Endothelial cell (in vitro differentiated cells): ENCODE measurements at regions not wholly inside any gene's neighbourhood (a gene's known extent, or its start where the extent isn't known, plus 50 kb on each side); places are given as distances from the start of the nearest gene placed in this dataset.

ENCODE experiments used
- DNase-seq: peaks from one replicate; pipeline ENCODE4 v3.0.0; 2021; ENCODE audit warnings: low spot score
- H3K27ac Mint-ChIP-seq: one replicate; pipeline ENCODE4 v1.8.0; 2021; ENCODE audit warnings: mixed read lengths, inconsistent platforms; ENCODE audit not compliant: unreplicated experiment
- H3K27me3 Mint-ChIP-seq: one replicate; pipeline ENCODE4 v1.8.0; 2021; ENCODE audit warnings: mild to moderate bottlenecking, moderate library complexity, mixed read lengths, inconsistent platforms; ENCODE audit not compliant: unreplicated experiment
- H3K36me3 Mint-ChIP-seq: one replicate; pipeline ENCODE4 v1.8.0; 2021; ENCODE audit warnings: mild to moderate bottlenecking, low read depth, mixed read lengths, inconsistent platforms; ENCODE audit not compliant: unreplicated experiment
- H3K4me1 Mint-ChIP-seq: one replicate; pipeline ENCODE4 v1.8.0; 2021; ENCODE audit warnings: mild to moderate bottlenecking, mixed read lengths, inconsistent platforms; ENCODE audit not compliant: unreplicated experiment
- H3K4me3 Mint-ChIP-seq: one replicate; pipeline ENCODE4 v1.8.0; 2021; ENCODE audit warnings: mild to moderate bottlenecking, mixed read lengths, inconsistent platforms; ENCODE audit not compliant: unreplicated experiment
- H3K9me3 Mint-ChIP-seq: one replicate; pipeline ENCODE4 v1.8.0; 2021; ENCODE audit warnings: mixed read lengths, inconsistent platforms; ENCODE audit not compliant: unreplicated experiment
- TF ChIP-seq, protein P1 (sequence below): fragments of 200-600 bp; sonication (generic); IDR thresholded peaks from one replicate; pipeline ENCODE4 v1.5.0; 2021; ENCODE audit warnings: antibody characterized with exemption; ENCODE audit not compliant: unreplicated experiment

DNA sequence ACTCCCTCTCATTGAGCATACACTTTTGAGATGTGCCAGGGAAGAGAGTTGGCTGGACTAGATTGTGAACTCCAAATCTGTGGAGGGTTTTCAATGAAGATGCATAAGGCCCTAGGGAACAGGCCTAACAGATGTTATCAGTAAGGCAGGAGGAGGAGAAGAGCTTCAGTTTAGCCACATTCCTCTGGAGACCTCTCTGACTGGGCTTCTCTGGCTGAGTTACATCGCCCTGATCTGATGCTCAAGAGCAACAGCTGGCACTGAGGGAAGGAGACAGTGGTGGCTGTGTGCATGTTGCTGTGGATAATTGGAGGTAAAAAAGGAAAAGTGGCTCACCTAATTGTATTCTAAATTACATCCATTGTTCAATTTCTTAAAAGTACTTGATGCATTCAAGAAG is 206.4 kb upstream of the CFAP20DC start:
- no peaks in the 10 kb centered on the region for H3K27me3 Mint-ChIP-seq
- no peaks in the 10 kb centered on the region for H3K9me3 Mint-ChIP-seq
- H3K4me1 Mint-ChIP-seq, result no peaks in the 10 kb centered on the region
- DNase-seq, result no peak
- H3K36me3 Mint-ChIP-seq, result no peaks in the 10 kb centered on the region
- TF ChIP-seq, protein P1, sequence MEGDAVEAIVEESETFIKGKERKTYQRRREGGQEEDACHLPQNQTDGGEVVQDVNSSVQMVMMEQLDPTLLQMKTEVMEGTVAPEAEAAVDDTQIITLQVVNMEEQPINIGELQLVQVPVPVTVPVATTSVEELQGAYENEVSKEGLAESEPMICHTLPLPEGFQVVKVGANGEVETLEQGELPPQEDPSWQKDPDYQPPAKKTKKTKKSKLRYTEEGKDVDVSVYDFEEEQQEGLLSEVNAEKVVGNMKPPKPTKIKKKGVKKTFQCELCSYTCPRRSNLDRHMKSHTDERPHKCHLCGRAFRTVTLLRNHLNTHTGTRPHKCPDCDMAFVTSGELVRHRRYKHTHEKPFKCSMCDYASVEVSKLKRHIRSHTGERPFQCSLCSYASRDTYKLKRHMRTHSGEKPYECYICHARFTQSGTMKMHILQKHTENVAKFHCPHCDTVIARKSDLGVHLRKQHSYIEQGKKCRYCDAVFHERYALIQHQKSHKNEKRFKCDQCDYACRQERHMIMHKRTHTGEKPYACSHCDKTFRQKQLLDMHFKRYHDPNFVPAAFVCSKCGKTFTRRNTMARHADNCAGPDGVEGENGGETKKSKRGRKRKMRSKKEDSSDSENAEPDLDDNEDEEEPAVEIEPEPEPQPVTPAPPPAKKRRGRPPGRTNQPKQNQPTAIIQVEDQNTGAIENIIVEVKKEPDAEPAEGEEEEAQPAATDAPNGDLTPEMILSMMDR, result no peak
- no peak overlapping the region for H3K4me3 Mint-ChIP-seq
- no peak overlapping the region for H3K27ac Mint-ChIP-seq

GRCh38 chr3:59254976-59255375 is 205.2 kb upstream of the CFAP20DC start:
- H3K27me3 Mint-ChIP-seq, result no peaks in the 10 kb centered on the region
- no peak overlapping the region for H3K4me3 Mint-ChIP-seq
- no peak overlapping the region for H3K27ac Mint-ChIP-seq
- DNase-seq, result no peak
- H3K9me3 Mint-ChIP-seq, result no peaks in the 10 kb centered on the region
- no peaks in the 10 kb centered on the region for H3K4me1 Mint-ChIP-seq
- TF ChIP-seq, protein P1, result no peak
- no peaks in the 10 kb centered on the region for H3K36me3 Mint-ChIP-seq

- Mint-ChIP-seq H3K36me3 (no peaks in the 10 kb centered on the region), H3K4me3 (no peak overlapping the region), H3K27me3 (no peaks in the 10 kb centered on the region), H3K9me3 (no peaks in the 10 kb centered on the region), H3K27ac (no peak overlapping the region), H3K4me1 (no peaks in the 10 kb centered on the region)
- DNase-seq, result no peak
- TF ChIP-seq, protein P1, result no peak
Observed at GRCh38 chr3:59254433-59254832, 204.6 kb upstream of the CFAP20DC start.

DNA sequence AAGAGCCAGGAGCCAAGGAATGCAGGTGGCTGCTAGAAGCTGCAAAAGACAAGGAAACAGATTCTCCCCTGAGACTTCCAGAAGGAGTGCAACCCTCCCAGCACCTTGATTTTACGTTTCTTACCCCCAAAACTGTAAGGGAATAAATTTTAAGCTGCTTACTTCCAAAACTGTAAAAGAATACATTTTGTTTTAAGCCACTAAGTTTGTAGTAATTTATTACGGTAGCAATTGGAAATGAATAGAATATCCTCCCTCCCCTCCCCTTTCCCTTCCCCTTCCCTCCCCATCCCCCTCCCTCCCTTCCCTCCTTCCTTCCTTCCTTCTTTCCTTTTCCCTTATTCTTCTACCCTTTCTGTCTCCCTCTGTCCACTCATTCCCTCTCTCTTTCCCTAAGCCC is 203.7 kb upstream of the CFAP20DC start:
- Mint-ChIP-seq H3K36me3 (no peaks in the 10 kb centered on the region), H3K4me3 (no peak overlapping the region), H3K9me3 (no peaks in the 10 kb centered on the region), H3K4me1 (no peaks in the 10 kb centered on the region), H3K27ac (no peak overlapping the region), H3K27me3 (no peaks in the 10 kb centered on the region)
- TF ChIP-seq, protein P1, result no peak
- DNase-seq, result no peak

DNA sequence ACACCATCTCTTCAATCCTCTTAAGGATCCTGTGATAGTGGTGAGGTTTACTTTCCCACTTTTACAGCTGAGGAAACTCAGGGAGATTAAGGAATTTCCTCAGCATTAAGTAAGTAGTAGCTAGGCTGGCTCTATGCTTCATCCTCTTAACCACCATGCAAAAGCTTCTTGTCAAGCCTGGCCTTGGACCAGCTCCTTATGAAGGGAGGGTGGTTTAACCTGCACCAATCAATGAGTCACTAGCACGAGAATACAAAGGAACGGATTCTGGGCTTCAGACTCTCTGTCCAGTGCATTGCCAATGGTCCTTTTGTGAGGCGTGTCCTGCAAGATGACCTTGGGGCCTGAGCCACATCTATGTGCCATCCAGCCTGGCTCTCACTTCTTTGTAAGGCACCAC is 202.0 kb upstream of the CFAP20DC start:
- DNase-seq, result no peak
- Mint-ChIP-seq H3K27ac (no peak overlapping the region), H3K9me3 (no peaks in the 10 kb centered on the region), H3K27me3 (no peaks in the 10 kb centered on the region), H3K4me1 (no peaks in the 10 kb centered on the region), H3K36me3 (no peaks in the 10 kb centered on the region), H3K4me3 (no peak overlapping the region)
- TF ChIP-seq, protein P1, result no peak
